Smooth muscle cell (in vitro differentiated cells): ENCODE measurements at regions not wholly inside any gene's neighbourhood (a gene's known extent, or its start where the extent isn't known, plus 50 kb on each side); places are given as distances from the start of the nearest gene placed in this dataset.
"Not testable (repeated sequence)": the region's sequence is repeated elsewhere in the genome, so short reads cannot be mapped to it uniquely, and the experiment has no call there.

Source experiments
- DNase-seq: peaks from one replicate; lab custom pipeline; 2025; ENCODE audit not compliant: unreplicated experiment; lab: John Stamatoyannopoulos, UW
- H2AFZ ChIP-seq: fragments of 200-600 bp; sonication (generic); 2 replicates; pipeline ENCODE4 v1.6.0; 2016; ENCODE audit warnings: antibody characterized with exemption, low read depth, mild to moderate bottlenecking
- H3F3A ChIP-seq: fragments of 200-600 bp; sonication (generic); 2 replicates; pipeline ENCODE4 v1.6.0; 2017; ENCODE audit warnings: antibody characterized with exemption, low read depth
- H3K27ac ChIP-seq: fragments of 200-600 bp; sonication (generic); 2 replicates; pipeline ENCODE4 v1.5.1; 2016; ENCODE audit warnings: low read depth, mild to moderate bottlenecking
- H3K27me3 ChIP-seq: fragments of 200-600 bp; sonication (generic); 2 replicates; pipeline ENCODE4 v1.6.1; 2016; ENCODE audit warnings: low read depth, mild to moderate bottlenecking
- H3K36me3 ChIP-seq: fragments of 200-600 bp; sonication (generic); 2 replicates; pipeline ENCODE4 v1.5.1; 2016; ENCODE audit warnings: low read depth
- H3K4me1 ChIP-seq: fragments of 200-600 bp; sonication (generic); 2 replicates; pipeline ENCODE4 v1.5.1; 2016; ENCODE audit warnings: low read depth
- H3K4me2 ChIP-seq: fragments of 200-600 bp; sonication (generic); 2 replicates; pipeline ENCODE4 v1.6.0; 2016; ENCODE audit warnings: mild to moderate bottlenecking
- H3K4me3 ChIP-seq: fragments of 200-600 bp; sonication (generic); 2 replicates; pipeline ENCODE4 v1.5.1; 2016; ENCODE audit warnings: mild to moderate bottlenecking
- H3K79me2 ChIP-seq: fragments of 200-600 bp; sonication (generic); 2 replicates; pipeline ENCODE4 v1.6.0; 2016; ENCODE audit warnings: low read depth, mild to moderate bottlenecking
- H3K9ac ChIP-seq: fragments of 200-600 bp; sonication (generic); 2 replicates; pipeline ENCODE4 v1.6.0; 2016; ENCODE audit warnings: low read depth
- H3K9me3 ChIP-seq: fragments of 200-600 bp; sonication (generic); replicated peaks from 2 replicates; pipeline ENCODE4 v1.5.1; 2016; ENCODE audit warnings: low read depth
- H4K20me1 ChIP-seq: fragments of 200-600 bp; sonication (generic); 2 replicates; pipeline ENCODE4 v1.6.0; 2016; ENCODE audit warnings: low read depth
- CTCF ChIP-seq: fragments of 200-600 bp; sonication (generic); IDR thresholded peaks from 2 replicates; pipeline ENCODE4 v1.5.1; 2017; ENCODE audit warnings: borderline replicate concordance, mild to moderate bottlenecking, antibody characterized with exemption; ENCODE audit not compliant: insufficient read depth, poor library complexity, severe bottlenecking
- WGBS: methylation state at CpG from one replicate; pipeline ENCODE4 v1.1.7; 2016; ENCODE audit warnings: low lambda C conversion rate; 5-methylcytosine and 5-hydroxymethylcytosine counted together

- H3K36me3 ChIP-seq: no peaks in the 10 kb centered on the region
- TF ChIP-seq CTCF: no peak
- H4K20me1 ChIP-seq: no peaks in the 10 kb centered on the region
- H3K27ac ChIP-seq: no peak overlapping the region
- H3K9ac ChIP-seq: no peak overlapping the region
- no peak overlapping the region for H3K4me2 ChIP-seq
- no peaks in the 10 kb centered on the region for H3F3A ChIP-seq
- no peak overlapping the region for H3K4me3 ChIP-seq
- no peaks in the 10 kb centered on the region for H3K4me1 ChIP-seq
- H3K27me3 ChIP-seq: no peaks in the 10 kb centered on the region
- no peak for DNase-seq
- no peaks in the 10 kb centered on the region for H3K9me3 ChIP-seq
- no peaks in the 10 kb centered on the region for H3K79me2 ChIP-seq
- no peak overlapping the region for H2AFZ ChIP-seq
Observed at GRCh38 chr5:42309865-42310264, 113.4 kb upstream of the GHR start.

GRCh38 chr5:42315214-42315613 is 108.0 kb upstream of the GHR start:
- no peak overlapping the region for H3K9ac ChIP-seq
- WGBS: 68% methylated on average over 2 of the region's 2 CpGs
- no peaks in the 10 kb centered on the region for H3K9me3 ChIP-seq
- no peaks in the 10 kb centered on the region for H3K4me1 ChIP-seq
- H2AFZ ChIP-seq: no peak overlapping the region
- H3K4me2 ChIP-seq: no peak overlapping the region
- DNase-seq: no peak
- H3K4me3 ChIP-seq: no peak overlapping the region
- TF ChIP-seq CTCF: no peak
- H3K27ac ChIP-seq: no peak overlapping the region
- H3K36me3 ChIP-seq: no peaks in the 10 kb centered on the region
- no peaks in the 10 kb centered on the region for H3K27me3 ChIP-seq
- H4K20me1 ChIP-seq: no peaks in the 10 kb centered on the region
- no peaks in the 10 kb centered on the region for H3K79me2 ChIP-seq
- H3F3A ChIP-seq: no peaks in the 10 kb centered on the region

- no peak overlapping the region for H3K4me3 ChIP-seq
- no peak overlapping the region for H3K4me2 ChIP-seq
- no peaks in the 10 kb centered on the region for H3K79me2 ChIP-seq
- no peak for TF ChIP-seq CTCF
- H3K27ac ChIP-seq: no peak overlapping the region
- no peaks in the 10 kb centered on the region for H3K4me1 ChIP-seq
- no peaks in the 10 kb centered on the region for H3K36me3 ChIP-seq
- 82% methylated on average over 2 of the region's 2 CpGs for WGBS
- H3K9ac ChIP-seq: no peak overlapping the region
- no peaks in the 10 kb centered on the region for H3F3A ChIP-seq
- H3K27me3 ChIP-seq: no peaks in the 10 kb centered on the region
- no peaks in the 10 kb centered on the region for H4K20me1 ChIP-seq
- no peak for DNase-seq
- no peaks in the 10 kb centered on the region for H3K9me3 ChIP-seq
- H2AFZ ChIP-seq: no peak overlapping the region
Observed at GRCh38 chr5:42317575-42317974, 105.7 kb upstream of the GHR start.

- not testable (repeated sequence) for H3K4me1 ChIP-seq, H3F3A ChIP-seq, H4K20me1 ChIP-seq, H3K4me3 ChIP-seq, DNase-seq, H3K4me2 ChIP-seq, H3K27ac ChIP-seq, H3K9me3 ChIP-seq, H3K36me3 ChIP-seq, H3K27me3 ChIP-seq, H3K9ac ChIP-seq, H2AFZ ChIP-seq, H3K79me2 ChIP-seq
- 85% methylated on average over 5 of the region's 5 CpGs for WGBS
Observed at GRCh38 chr5:42319546-42319945, 103.7 kb upstream of the GHR start.
